Astrocyte (in vitro differentiated cells and primary cell): ENCODE measurements at regions not wholly inside any gene's neighbourhood (a gene's known extent, or its start where the extent isn't known, plus 50 kb on each side); places are given as distances from the start of the nearest gene placed in this dataset.

Source experiments
- DNase-seq: peaks from one replicate; pipeline ENCODE4 v3.0.0-alpha.2; 2010; ENCODE audit warnings: low read depth
- FAIRE-seq: peaks from 2 replicates; lab custom pipeline; 2011; peaks lifted over from hg19 to GRCh38; lab: Jason Lieb, UNC
- H2AFZ ChIP-seq: 2 replicates; pipeline ENCODE4 v1.6.0; 2012; ENCODE audit warnings: low read depth, low read length, inconsistent platforms
- H3K27ac ChIP-seq: 2 replicates; pipeline ENCODE4 v1.5.1; 2011; ENCODE audit warnings: low read depth, low read length, inconsistent platforms
- H3K27me3 ChIP-seq: 2 replicates; pipeline ENCODE4 v1.6.0; 2011; ENCODE audit warnings: low read length, inconsistent platforms; ENCODE audit not compliant: insufficient read depth
- H3K36me3 ChIP-seq: 2 replicates; pipeline ENCODE4 v1.5.1; 2011; ENCODE audit warnings: low read length, inconsistent platforms; ENCODE audit not compliant: insufficient read depth
- H3K4me1 ChIP-seq: 2 replicates; pipeline ENCODE4 v1.5.1; 2011; ENCODE audit warnings: low read length, inconsistent platforms; ENCODE audit not compliant: insufficient read depth
- H3K4me2 ChIP-seq: 2 replicates; pipeline ENCODE4 v1.6.0; 2012; ENCODE audit warnings: low read length, inconsistent platforms
- H3K4me3 ChIP-seq: 2 replicates; pipeline ENCODE4 v1.5.1; 2011; ENCODE audit warnings: low read depth, mild to moderate bottlenecking, low read length, inconsistent platforms; ENCODE audit not compliant: insufficient read depth
- H3K79me2 ChIP-seq: 2 replicates; pipeline ENCODE4 v1.6.0; 2012; ENCODE audit warnings: mild to moderate bottlenecking, low read length, inconsistent platforms; ENCODE audit not compliant: insufficient read depth
- H3K9ac ChIP-seq: 2 replicates; pipeline ENCODE4 v1.6.0; 2012; ENCODE audit warnings: mild to moderate bottlenecking, low read length, inconsistent platforms
- H3K9me3 ChIP-seq: 2 replicates; pipeline ENCODE4 v1.5.1; 2012; ENCODE audit warnings: low read depth, mild to moderate bottlenecking, low read length, inconsistent platforms; ENCODE audit not compliant: insufficient read depth
- H4K20me1 ChIP-seq: 2 replicates; pipeline ENCODE4 v1.6.0; 2012; ENCODE audit warnings: low read length, inconsistent platforms; ENCODE audit not compliant: insufficient read depth
- H3K27ac Mint-ChIP-seq: one replicate; pipeline ENCODE4 v1.8.0; 2021; ENCODE audit warnings: mild to moderate bottlenecking, mixed read lengths; ENCODE audit not compliant: unreplicated experiment
- H3K27me3 Mint-ChIP-seq: one replicate; pipeline ENCODE4 v1.8.0; 2021; ENCODE audit warnings: low read depth, mixed read lengths; ENCODE audit not compliant: unreplicated experiment
- H3K36me3 Mint-ChIP-seq: one replicate; pipeline ENCODE4 v1.8.0; 2021; ENCODE audit warnings: low read depth, mixed read lengths; ENCODE audit not compliant: unreplicated experiment
- H3K4me1 Mint-ChIP-seq: one replicate; pipeline ENCODE4 v1.8.0; 2021; ENCODE audit warnings: low read depth, mixed read lengths; ENCODE audit not compliant: unreplicated experiment
- H3K4me3 Mint-ChIP-seq: one replicate; pipeline ENCODE4 v1.8.0; 2021; ENCODE audit warnings: mild to moderate bottlenecking, moderate library complexity, mixed read lengths; ENCODE audit not compliant: unreplicated experiment
- H3K9me3 Mint-ChIP-seq: one replicate; pipeline ENCODE4 v1.8.0; 2021; ENCODE audit warnings: mild to moderate bottlenecking, mixed read lengths; ENCODE audit not compliant: unreplicated experiment
- EZH2 ChIP-seq: IDR thresholded peaks from 2 replicates; pipeline ENCODE4 v1.6.1; 2012; ENCODE audit warnings: mild to moderate bottlenecking, low read length, inconsistent platforms; ENCODE audit not compliant: insufficient read depth
- TF ChIP-seq, protein P1 (sequence below): IDR thresholded peaks from 2 replicates; pipeline ENCODE4 v1.5.1; 2011; ENCODE audit warnings: low read depth, mild to moderate bottlenecking, inconsistent platforms, low read length, moderate library complexity; ENCODE audit not compliant: insufficient read depth

DNA sequence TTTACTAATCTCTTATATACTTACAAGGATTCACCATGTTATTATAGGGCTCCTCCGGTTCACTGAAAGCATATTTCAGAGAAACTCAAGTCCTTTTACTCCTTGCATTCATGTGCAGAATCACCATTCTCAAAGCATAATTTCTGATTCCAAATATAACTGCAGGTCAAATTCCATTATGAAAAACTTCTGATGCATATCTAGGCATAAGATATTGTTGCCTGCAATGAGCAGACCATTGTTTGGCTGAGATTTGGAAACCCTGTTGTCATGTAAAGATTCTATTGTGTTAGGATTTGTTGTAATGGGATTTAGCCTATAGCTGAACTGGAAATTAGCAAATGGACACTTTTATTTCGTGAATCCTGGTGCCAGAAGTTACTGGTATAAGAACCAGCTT, 69.5 kb upstream of the PRICKLE2 start:
- Histone ChIP-seq H3K9ac (no peak overlapping the region), H3K79me2 (no peaks in the 10 kb centered on the region), H3K4me1 (peaks cover 15% of the 10 kb centered on the region), H3K27ac (no peak overlapping the region), H3K9me3 (no peaks in the 10 kb centered on the region), H4K20me1 (no peaks in the 10 kb centered on the region), H3K4me3 (no peak overlapping the region), H2AFZ (no peak overlapping the region), H3K36me3 (no peaks in the 10 kb centered on the region), H3K27me3 (no peaks in the 10 kb centered on the region), H3K4me2 (no peak overlapping the region)
- Mint-ChIP-seq H3K27ac (no peak overlapping the region), H3K9me3 (peaks cover 5% of the 10 kb centered on the region), H3K4me3 (no peak overlapping the region), H3K27me3 (no peaks in the 10 kb centered on the region), H3K4me1 (peaks cover 30% of the 10 kb centered on the region), H3K36me3 (peaks cover 3% of the 10 kb centered on the region)
- TF ChIP-seq, protein P1, sequence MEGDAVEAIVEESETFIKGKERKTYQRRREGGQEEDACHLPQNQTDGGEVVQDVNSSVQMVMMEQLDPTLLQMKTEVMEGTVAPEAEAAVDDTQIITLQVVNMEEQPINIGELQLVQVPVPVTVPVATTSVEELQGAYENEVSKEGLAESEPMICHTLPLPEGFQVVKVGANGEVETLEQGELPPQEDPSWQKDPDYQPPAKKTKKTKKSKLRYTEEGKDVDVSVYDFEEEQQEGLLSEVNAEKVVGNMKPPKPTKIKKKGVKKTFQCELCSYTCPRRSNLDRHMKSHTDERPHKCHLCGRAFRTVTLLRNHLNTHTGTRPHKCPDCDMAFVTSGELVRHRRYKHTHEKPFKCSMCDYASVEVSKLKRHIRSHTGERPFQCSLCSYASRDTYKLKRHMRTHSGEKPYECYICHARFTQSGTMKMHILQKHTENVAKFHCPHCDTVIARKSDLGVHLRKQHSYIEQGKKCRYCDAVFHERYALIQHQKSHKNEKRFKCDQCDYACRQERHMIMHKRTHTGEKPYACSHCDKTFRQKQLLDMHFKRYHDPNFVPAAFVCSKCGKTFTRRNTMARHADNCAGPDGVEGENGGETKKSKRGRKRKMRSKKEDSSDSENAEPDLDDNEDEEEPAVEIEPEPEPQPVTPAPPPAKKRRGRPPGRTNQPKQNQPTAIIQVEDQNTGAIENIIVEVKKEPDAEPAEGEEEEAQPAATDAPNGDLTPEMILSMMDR: no peak
- TF ChIP-seq EZH2: no peak
- FAIRE-seq (peak; percentile 34), DNase-seq (no peak)

DNA sequence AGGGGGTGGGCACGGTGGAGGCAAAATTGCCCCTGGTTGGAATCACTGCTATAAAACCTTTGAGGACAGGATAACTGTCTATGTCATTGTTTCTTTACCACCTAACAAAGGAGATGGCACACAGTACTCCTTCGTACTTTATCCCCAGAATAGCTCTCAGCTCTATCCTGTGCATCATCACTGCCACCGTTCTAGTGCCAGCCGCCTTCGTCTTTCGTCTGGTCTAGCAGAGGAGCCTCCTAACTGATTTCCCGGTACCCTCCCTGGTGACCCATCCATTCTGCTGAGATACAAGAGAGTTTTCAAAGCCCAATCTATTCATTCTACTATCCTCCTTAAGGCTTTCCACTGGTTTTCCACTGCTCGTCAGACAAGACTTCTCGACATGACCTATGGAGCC, 67.9 kb upstream of the PRICKLE2 start:
- H3K27me3 Mint-ChIP-seq: no peaks in the 10 kb centered on the region
- Histone ChIP-seq H2AFZ (no peak overlapping the region), H3K4me1 (peaks cover 15% of the 10 kb centered on the region), H3K9me3 (no peaks in the 10 kb centered on the region), H3K4me3 (no peak overlapping the region), H3K27me3 (no peaks in the 10 kb centered on the region), H3K4me2 (no peak overlapping the region), H3K9ac (no peak overlapping the region), H4K20me1 (no peaks in the 10 kb centered on the region), H3K36me3 (no peaks in the 10 kb centered on the region), H3K79me2 (no peaks in the 10 kb centered on the region), H3K27ac (no peak overlapping the region)
- H3K4me3 Mint-ChIP-seq: no peak overlapping the region
- TF ChIP-seq EZH2: no peak
- TF ChIP-seq, protein P1: no peak
- no peak for FAIRE-seq
- peaks cover 5% of the 10 kb centered on the region for H3K9me3 Mint-ChIP-seq
- DNase-seq: no peak
- H3K36me3 Mint-ChIP-seq: peaks cover 3% of the 10 kb centered on the region
- H3K4me1 Mint-ChIP-seq: peaks cover 21% of the 10 kb centered on the region
- no peak overlapping the region for H3K27ac Mint-ChIP-seq

DNA sequence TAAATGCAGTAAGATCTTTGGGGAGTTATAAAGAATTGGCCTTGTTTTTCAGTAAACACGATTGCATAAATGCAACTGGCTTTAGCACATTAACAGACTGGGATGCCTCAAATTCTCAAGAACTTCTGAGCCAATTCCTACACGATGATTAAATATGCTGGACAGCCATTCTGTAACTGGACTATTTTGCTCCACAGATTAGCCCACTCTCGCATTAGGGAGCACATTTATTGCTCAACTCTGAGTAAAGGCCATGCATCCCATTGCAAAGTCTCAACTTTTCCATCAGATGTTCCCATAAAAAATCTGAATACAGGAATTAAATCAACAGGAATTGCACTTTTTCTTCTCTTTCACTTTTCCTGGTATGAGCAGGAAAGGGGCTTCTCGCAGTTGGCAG, 66.7 kb upstream of the PRICKLE2 start:
- no peak overlapping the region for H3K9ac ChIP-seq
- TF ChIP-seq EZH2: no peak
- TF ChIP-seq, protein P1: no peak
- H3K4me1 ChIP-seq: peaks cover 15% of the 10 kb centered on the region
- peaks cover 3% of the 10 kb centered on the region for H3K36me3 Mint-ChIP-seq
- no peak overlapping the region for H3K4me3 Mint-ChIP-seq
- no peaks in the 10 kb centered on the region for H3K9me3 ChIP-seq
- no peak overlapping the region for H3K4me3 ChIP-seq
- H2AFZ ChIP-seq: no peak overlapping the region
- peaks cover 2% of the 10 kb centered on the region for H3K9me3 Mint-ChIP-seq
- H3K4me2 ChIP-seq: no peak overlapping the region
- no peaks in the 10 kb centered on the region for H3K79me2 ChIP-seq
- no peaks in the 10 kb centered on the region for H3K27me3 Mint-ChIP-seq
- H3K27ac Mint-ChIP-seq: no peak overlapping the region
- peak; percentile 64 for FAIRE-seq
- H4K20me1 ChIP-seq: no peaks in the 10 kb centered on the region
- peak; percentile 71 for DNase-seq
- H3K27me3 ChIP-seq: no peaks in the 10 kb centered on the region
- H3K36me3 ChIP-seq: no peaks in the 10 kb centered on the region
- H3K4me1 Mint-ChIP-seq: peaks cover 21% of the 10 kb centered on the region
- no peak overlapping the region for H3K27ac ChIP-seq
